SU-DHL-6 (cell line): ENCODE measurements at regions not wholly inside any gene's neighbourhood (a gene's known extent, or its start where the extent isn't known, plus 50 kb on each side); places are given as distances from the start of the nearest gene placed in this dataset.

Experiments used
- H2AFZ ChIP-seq: fragments of 200-600 bp; sonication (generic); 2 replicates; pipeline ENCODE4 v1.6.1; 2014; ENCODE audit warnings: low read depth, mild to moderate bottlenecking, moderate library complexity, mixed read lengths, antibody characterized with exemption, low read length; ENCODE audit not compliant: severe bottlenecking
- H3F3A ChIP-seq: fragments of 200-600 bp; shearing (Covaris generic); 2 replicates; pipeline ENCODE4 v1.6.0; 2016; ENCODE audit warnings: antibody characterized with exemption, mild to moderate bottlenecking; ENCODE audit not compliant: insufficient read depth
- H3K27ac ChIP-seq: fragments of 200-600 bp; sonication (generic); 2 replicates; pipeline ENCODE4 v1.5.1; 2016; ENCODE audit warnings: low read depth, mild to moderate bottlenecking, low read length, moderate library complexity, mixed read lengths
- H3K27me3 ChIP-seq: fragments of 200-600 bp; sonication (generic), shearing (Covaris generic); 2 replicates; pipeline ENCODE4 v1.6.0; 2014; ENCODE audit warnings: mild to moderate bottlenecking, low read length
- H3K36me3 ChIP-seq: fragments of 200-600 bp; sonication (generic); 2 replicates; pipeline ENCODE4 v1.6.1; 2014; ENCODE audit warnings: mild to moderate bottlenecking, low read length, mixed read lengths
- H3K4me2 ChIP-seq: fragments of 300-600, 200-600 bp; shearing (Covaris generic), sonication (generic); 2 replicates; pipeline ENCODE4 v1.6.0; 2014; ENCODE audit warnings: low read length, low read depth, mild to moderate bottlenecking; ENCODE audit not compliant: poor library complexity, severe bottlenecking
- H3K4me3 ChIP-seq: fragments of 200-600 bp; sonication (generic); 2 replicates; pipeline ENCODE4 v1.5.1; 2014; ENCODE audit warnings: antibody characterized with exemption, low read length, mild to moderate bottlenecking, mixed read lengths; ENCODE audit not compliant: insufficient read depth, poor library complexity, severe bottlenecking
- H3K79me2 ChIP-seq: fragments of 200-600 bp; sonication (generic); 2 replicates; pipeline ENCODE4 v1.6.1; 2014; ENCODE audit warnings: mild to moderate bottlenecking, low read length, moderate library complexity; ENCODE audit not compliant: insufficient read depth
- H3K9ac ChIP-seq: fragments of 200-600 bp; sonication (generic); 2 replicates; pipeline ENCODE4 v1.7.0; 2014; ENCODE audit warnings: mild to moderate bottlenecking, low read length
- H3K9me2 ChIP-seq: fragments of 200-600 bp; sonication (generic); replicated peaks from 2 replicates; pipeline ENCODE4 v1.6.1; 2014; ENCODE audit warnings: low read length; ENCODE audit not compliant: insufficient read depth
- H3K9me3 ChIP-seq: fragments of 200-600 bp; sonication (generic); 2 replicates; pipeline ENCODE4 v1.6.1; 2014; ENCODE audit warnings: low read length, mixed read lengths; ENCODE audit not compliant: insufficient read depth
- H4K20me1 ChIP-seq: fragments of 200-600 bp; sonication (generic); 2 replicates; pipeline ENCODE4 v1.6.1; 2014; ENCODE audit warnings: low read depth, mild to moderate bottlenecking, antibody characterized with exemption, low read length, moderate library complexity, mixed read lengths
- CTCF ChIP-seq: fragments of 200-600 bp; sonication (generic); IDR thresholded peaks from one replicate; pipeline ENCODE4 v1.5.1; 2017; ENCODE audit warnings: antibody characterized with exemption, mild to moderate bottlenecking, low read length, moderate library complexity; ENCODE audit not compliant: insufficient read depth, poor library complexity, severe bottlenecking
- EZH2phosphoT487 ChIP-seq: fragments of 200-600 bp; sonication (generic), shearing (Covaris generic); conservative IDR thresholded peaks from 2 replicates; pipeline ENCODE4 v1.6.1; 2018; ENCODE audit warnings: mild to moderate bottlenecking, antibody characterized with exemption, low read length, moderate library complexity, mixed read lengths

GRCh38 chr6:108793516-108794251 is 54.5 kb upstream of the ARMC2 start:
- Histone ChIP-seq H4K20me1 (no peaks in the 10 kb centered on the region), H2AFZ (no peak overlapping the region), H3K27me3 (no peaks in the 10 kb centered on the region), H3K27ac (no peak overlapping the region), H3K9me3 (no peaks in the 10 kb centered on the region), H3K4me3 (no peak overlapping the region), H3K36me3 (no peaks in the 10 kb centered on the region), H3K4me2 (no peak overlapping the region), H3F3A (no peaks in the 10 kb centered on the region), H3K79me2 (no peaks in the 10 kb centered on the region), H3K9ac (no peak overlapping the region), H3K9me2 (no peaks in the 10 kb centered on the region)
- no peak for TF ChIP-seq EZH2phosphoT487
- no peak for TF ChIP-seq CTCF

GRCh38 chr6:108795122-108795521 is 53.1 kb upstream of the ARMC2 start:
- no peaks in the 10 kb centered on the region for H3K9me2 ChIP-seq
- no peak overlapping the region for H3K9ac ChIP-seq
- H3K79me2 ChIP-seq = no peaks in the 10 kb centered on the region
- H3K27ac ChIP-seq = no peak overlapping the region
- no peak overlapping the region for H2AFZ ChIP-seq
- H3F3A ChIP-seq = no peaks in the 10 kb centered on the region
- H3K4me2 ChIP-seq = no peak overlapping the region
- no peaks in the 10 kb centered on the region for H4K20me1 ChIP-seq
- no peaks in the 10 kb centered on the region for H3K9me3 ChIP-seq
- H3K36me3 ChIP-seq = no peaks in the 10 kb centered on the region
- no peak for TF ChIP-seq CTCF
- TF ChIP-seq EZH2phosphoT487 = no peak
- H3K4me3 ChIP-seq = no peak overlapping the region
- no peaks in the 10 kb centered on the region for H3K27me3 ChIP-seq

GRCh38 chr6:108795814-108796213 is 52.4 kb upstream of the ARMC2 start:
- H2AFZ ChIP-seq = no peak overlapping the region

More at GRCh38 chr6:108795814-108796213, 52.4 kb upstream of the ARMC2 start:
- H3K27me3 ChIP-seq = no peaks in the 10 kb centered on the region
- no peak overlapping the region for H3K27ac ChIP-seq
- H3K9me3 ChIP-seq = no peaks in the 10 kb centered on the region
- H3K79me2 ChIP-seq = no peaks in the 10 kb centered on the region
- no peaks in the 10 kb centered on the region for H4K20me1 ChIP-seq
- no peaks in the 10 kb centered on the region for H3F3A ChIP-seq
- H3K4me2 ChIP-seq = no peak overlapping the region
- no peaks in the 10 kb centered on the region for H3K36me3 ChIP-seq
- TF ChIP-seq CTCF (no peak), EZH2phosphoT487 (no peak)
- no peak overlapping the region for H3K4me3 ChIP-seq
- no peak overlapping the region for H3K9ac ChIP-seq
- H3K9me2 ChIP-seq = no peaks in the 10 kb centered on the region
